ENCODE measurements at regions not wholly inside any gene's neighbourhood (a gene's known extent, or its start where the extent isn't known, plus 50 kb on each side); places are given as distances from the start of the nearest gene placed in this dataset.

- TF ChIP-seq CTCF (IDR thresholded peaks at IDR 0.05; ENCODE audit: insufficient read depth, low read length, severe bottlenecking), result no peak
- H3K4me3 ChIP-seq (ENCODE audit: low read depth, low read length), result no peak overlapping the region
- FAIRE-seq (no peak), DNase-seq (ENCODE audit: low read depth) (peak; percentile 65)
- no peaks in the 10 kb centered on the region for H3K36me3 ChIP-seq (ENCODE audit: control insufficient read depth, insufficient read depth, low read length)
- no peaks in the 10 kb centered on the region for H3K27me3 ChIP-seq (ENCODE audit: control insufficient read depth, insufficient read depth, low read length)
Measured at GRCh38 chr6:77178821-77179220, 284.5 kb downstream of the HTR1B start.

GRCh38 chr6:77177470-77177869 is 285.8 kb downstream of the HTR1B start:
- DNase-seq (ENCODE audit: low read depth), result no peak
- no peak overlapping the region for H3K4me3 ChIP-seq (ENCODE audit: low read depth, low read length)
- TF ChIP-seq CTCF (IDR thresholded peaks at IDR 0.05; ENCODE audit: insufficient read depth, low read length, severe bottlenecking), result no peak
- FAIRE-seq, result no peak
- no peaks in the 10 kb centered on the region for H3K27me3 ChIP-seq (ENCODE audit: control insufficient read depth, insufficient read depth, low read length)
- no peaks in the 10 kb centered on the region for H3K36me3 ChIP-seq (ENCODE audit: control insufficient read depth, insufficient read depth, low read length)

GRCh38 chr6:77173472-77174074 is 289.7 kb downstream of the HTR1B start:
- DNase-seq (ENCODE audit: low read depth) (peak; percentile 3), FAIRE-seq (no peak)
- Histone ChIP-seq H3K4me3 (ENCODE audit: low read depth, low read length) (no peak overlapping the region), H3K36me3 (ENCODE audit: control insufficient read depth, insufficient read depth, low read length) (no peaks in the 10 kb centered on the region), H3K27me3 (ENCODE audit: control insufficient read depth, insufficient read depth, low read length) (no peaks in the 10 kb centered on the region)
- no peak for TF ChIP-seq CTCF (IDR thresholded peaks at IDR 0.05; ENCODE audit: insufficient read depth, low read length, severe bottlenecking)

GRCh38 chr6:77172578-77172977 is 290.7 kb downstream of the HTR1B start:
- no peak for TF ChIP-seq CTCF (IDR thresholded peaks at IDR 0.05; ENCODE audit: insufficient read depth, low read length, severe bottlenecking)
- DNase-seq (ENCODE audit: low read depth) (no peak), FAIRE-seq (no peak)
- no peaks in the 10 kb centered on the region for H3K27me3 ChIP-seq (ENCODE audit: control insufficient read depth, insufficient read depth, low read length)
- H3K4me3 ChIP-seq (ENCODE audit: low read depth, low read length), result no peak overlapping the region
- no peaks in the 10 kb centered on the region for H3K36me3 ChIP-seq (ENCODE audit: control insufficient read depth, insufficient read depth, low read length)

DNA sequence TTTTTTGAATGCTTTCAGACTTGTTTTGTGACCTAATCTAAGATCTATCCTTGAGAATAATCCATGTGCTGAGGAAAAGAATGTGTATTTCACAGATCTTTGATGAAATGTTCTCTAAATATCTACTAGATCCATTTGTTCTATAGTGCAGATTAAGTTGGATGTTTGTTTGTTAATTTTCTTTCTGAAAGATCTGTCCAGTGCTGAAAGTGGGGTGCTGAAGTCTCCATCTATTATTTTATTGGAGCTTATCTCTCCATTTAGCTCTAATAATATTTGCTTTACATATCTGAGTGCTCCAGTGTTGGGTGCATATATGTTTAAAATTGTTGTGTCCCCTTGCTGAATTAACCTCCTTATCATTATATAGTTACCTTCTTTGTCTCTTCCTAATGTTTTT is 303.6 kb downstream of the HTR1B start:
- FAIRE-seq (no peak), DNase-seq (ENCODE audit: low read depth) (no peak)
- TF ChIP-seq CTCF (IDR thresholded peaks at IDR 0.05; ENCODE audit: insufficient read depth, low read length, severe bottlenecking), result no peak
- Histone ChIP-seq H3K4me3 (ENCODE audit: low read depth, low read length) (no peak overlapping the region), H3K36me3 (ENCODE audit: control insufficient read depth, insufficient read depth, low read length) (no peaks in the 10 kb centered on the region), H3K27me3 (ENCODE audit: control insufficient read depth, insufficient read depth, low read length) (no peaks in the 10 kb centered on the region)

GRCh38 chr6:77151241-77151640 is 312.1 kb downstream of the HTR1B start:
- H3K36me3 ChIP-seq (ENCODE audit: control insufficient read depth, insufficient read depth, low read length), result no peaks in the 10 kb centered on the region
- no peak for TF ChIP-seq CTCF (IDR thresholded peaks at IDR 0.05; ENCODE audit: insufficient read depth, low read length, severe bottlenecking)
- no peak overlapping the region for H3K4me3 ChIP-seq (ENCODE audit: low read depth, low read length)
- no peaks in the 10 kb centered on the region for H3K27me3 ChIP-seq (ENCODE audit: control insufficient read depth, insufficient read depth, low read length)
- DNase-seq (ENCODE audit: low read depth) (no peak), FAIRE-seq (no peak)

Data from bronchial epithelial cell (primary cell).